ENCODE measurements at regions not wholly inside any gene's neighbourhood (a gene's known extent, or its start where the extent isn't known, plus 50 kb on each side); places are given as distances from the start of the nearest gene placed in this dataset.

- TF ChIP-seq GATA2 (IDR thresholded peaks at IDR 0.05; ENCODE audit: insufficient read depth, insufficient read length, low read depth, low read length), result no peak
- TF ChIP-seq POLR2A (IDR thresholded peaks at IDR 0.05; ENCODE audit: low read depth, low read length), result no peak
- no peak for TF ChIP-seq CTCF (IDR thresholded peaks at IDR 0.05; ENCODE audit: extremely low read depth in 1 of 2, insufficient read depth in 1 of 2, low read depth in 1 of 2, low read length in 2 of 2)
- TF ChIP-seq POLR2AphosphoS5 (IDR thresholded peaks at IDR 0.05; ENCODE audit: insufficient read depth, low read depth, low read length), result no peak
- no peak for TF ChIP-seq MYC (IDR thresholded peaks at IDR 0.05; ENCODE audit: low read depth, low read length)
- TF ChIP-seq EZH2 (IDR thresholded peaks at IDR 0.05; ENCODE audit: borderline replicate concordance, low read depth, low read length, severe bottlenecking), result no peak
These were observed 124.7 kb upstream of the SEMA6A start for GRCh38 chr5:116699332-116699731.
